GM10266 (cell line): ENCODE measurements at regions not wholly inside any gene's neighbourhood (a gene's known extent, or its start where the extent isn't known, plus 50 kb on each side); places are given as distances from the start of the nearest gene placed in this dataset.

ENCODE experiments used
- DNase-seq: peaks from one replicate; pipeline ENCODE4 v3.0.0; 2012; ENCODE audit errors: extremely low spot score
- TF ChIP-seq, protein P1 (sequence below): IDR thresholded peaks from 2 replicates; pipeline ENCODE4 v1.5.1; 2012; ENCODE audit warnings: mild to moderate bottlenecking, low read depth; ENCODE audit not compliant: control insufficient read depth, insufficient read depth; ENCODE audit errors: missing control alignments

DNA sequence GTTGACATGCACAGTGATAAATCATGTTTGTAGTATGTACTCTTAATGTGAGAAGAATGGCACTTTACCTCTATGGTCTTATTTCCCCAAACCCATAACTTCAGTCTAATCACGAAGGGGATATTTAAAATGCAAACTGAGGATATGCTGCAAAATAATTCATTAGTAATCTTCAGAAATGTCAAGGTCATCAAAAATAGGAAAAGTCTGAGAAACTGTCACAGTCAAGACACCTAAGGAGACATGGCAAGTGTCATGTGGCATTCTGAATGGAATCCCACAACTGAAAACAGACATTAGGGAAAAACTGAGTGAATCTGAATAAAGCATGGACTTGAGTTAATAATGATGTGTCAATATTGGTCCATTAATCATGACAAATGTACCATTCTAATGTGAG, 605.5 kb upstream of the ANKRD30A start:
- TF ChIP-seq, protein P1, sequence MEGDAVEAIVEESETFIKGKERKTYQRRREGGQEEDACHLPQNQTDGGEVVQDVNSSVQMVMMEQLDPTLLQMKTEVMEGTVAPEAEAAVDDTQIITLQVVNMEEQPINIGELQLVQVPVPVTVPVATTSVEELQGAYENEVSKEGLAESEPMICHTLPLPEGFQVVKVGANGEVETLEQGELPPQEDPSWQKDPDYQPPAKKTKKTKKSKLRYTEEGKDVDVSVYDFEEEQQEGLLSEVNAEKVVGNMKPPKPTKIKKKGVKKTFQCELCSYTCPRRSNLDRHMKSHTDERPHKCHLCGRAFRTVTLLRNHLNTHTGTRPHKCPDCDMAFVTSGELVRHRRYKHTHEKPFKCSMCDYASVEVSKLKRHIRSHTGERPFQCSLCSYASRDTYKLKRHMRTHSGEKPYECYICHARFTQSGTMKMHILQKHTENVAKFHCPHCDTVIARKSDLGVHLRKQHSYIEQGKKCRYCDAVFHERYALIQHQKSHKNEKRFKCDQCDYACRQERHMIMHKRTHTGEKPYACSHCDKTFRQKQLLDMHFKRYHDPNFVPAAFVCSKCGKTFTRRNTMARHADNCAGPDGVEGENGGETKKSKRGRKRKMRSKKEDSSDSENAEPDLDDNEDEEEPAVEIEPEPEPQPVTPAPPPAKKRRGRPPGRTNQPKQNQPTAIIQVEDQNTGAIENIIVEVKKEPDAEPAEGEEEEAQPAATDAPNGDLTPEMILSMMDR = no peak
- no peak for DNase-seq

DNA sequence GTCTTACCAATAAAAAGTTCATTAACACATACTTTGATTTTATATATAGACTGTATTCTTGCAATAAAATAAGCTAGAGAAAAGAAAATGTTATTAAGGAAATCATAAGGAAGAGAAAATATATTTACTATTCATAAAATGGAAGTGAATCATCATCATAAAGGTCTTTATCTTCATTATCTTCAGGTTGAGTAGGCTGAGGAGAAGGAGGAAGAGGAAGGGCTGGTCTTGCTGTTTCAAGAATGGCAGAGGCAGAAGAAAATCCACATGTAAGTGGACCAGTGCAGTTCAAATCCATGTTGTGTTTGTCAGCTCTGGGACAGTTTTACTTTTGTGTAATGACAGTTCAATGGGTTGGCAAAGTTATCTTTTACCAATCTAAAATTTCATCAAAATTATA, 609.1 kb upstream of the ANKRD30A start:
- no peak for DNase-seq
- TF ChIP-seq, protein P1 = no peak

DNA sequence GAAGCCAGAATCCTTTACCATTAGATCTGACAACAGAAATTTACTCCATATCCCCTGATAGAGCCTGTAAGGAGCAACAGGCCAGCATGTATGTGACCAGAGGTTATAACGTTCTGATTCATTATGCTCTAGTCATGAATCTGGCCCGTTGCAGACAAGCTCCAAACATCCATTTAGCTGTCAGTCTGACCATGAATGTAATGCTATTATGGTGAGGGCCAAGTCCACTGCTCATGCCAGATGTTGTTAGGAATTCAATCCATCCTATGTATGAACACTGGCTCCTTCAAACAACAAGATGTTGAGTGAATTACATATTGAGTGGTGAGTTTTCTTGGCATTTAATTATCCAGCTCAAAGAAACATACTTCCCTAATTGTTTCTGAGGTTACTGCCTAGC, 610.1 kb upstream of the ANKRD30A start:
- DNase-seq = no peak

DNA sequence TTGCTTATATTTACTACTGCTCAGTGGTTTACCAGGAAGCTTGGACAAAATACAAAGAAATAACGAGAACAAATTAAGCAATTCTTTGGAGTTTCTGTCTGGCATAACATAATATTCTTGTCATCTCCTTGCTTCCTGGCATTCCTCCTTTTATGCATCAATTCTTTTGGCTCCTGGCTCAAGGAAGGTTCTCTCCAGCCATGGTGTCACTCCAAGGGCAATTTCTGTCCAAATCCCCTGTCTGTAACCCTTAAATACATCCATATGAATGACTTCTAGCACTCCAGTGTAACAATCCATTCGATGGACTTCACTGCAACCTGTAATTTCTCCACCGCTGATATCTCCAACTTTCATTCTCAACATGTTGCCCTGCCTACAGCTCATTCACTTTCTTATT, 617.7 kb upstream of the ANKRD30A start:
- TF ChIP-seq, protein P1 = no peak
- no peak for DNase-seq

More for the DNA sequence above, 610.1 kb upstream of the ANKRD30A start:
- TF ChIP-seq, protein P1 = no peak

DNA sequence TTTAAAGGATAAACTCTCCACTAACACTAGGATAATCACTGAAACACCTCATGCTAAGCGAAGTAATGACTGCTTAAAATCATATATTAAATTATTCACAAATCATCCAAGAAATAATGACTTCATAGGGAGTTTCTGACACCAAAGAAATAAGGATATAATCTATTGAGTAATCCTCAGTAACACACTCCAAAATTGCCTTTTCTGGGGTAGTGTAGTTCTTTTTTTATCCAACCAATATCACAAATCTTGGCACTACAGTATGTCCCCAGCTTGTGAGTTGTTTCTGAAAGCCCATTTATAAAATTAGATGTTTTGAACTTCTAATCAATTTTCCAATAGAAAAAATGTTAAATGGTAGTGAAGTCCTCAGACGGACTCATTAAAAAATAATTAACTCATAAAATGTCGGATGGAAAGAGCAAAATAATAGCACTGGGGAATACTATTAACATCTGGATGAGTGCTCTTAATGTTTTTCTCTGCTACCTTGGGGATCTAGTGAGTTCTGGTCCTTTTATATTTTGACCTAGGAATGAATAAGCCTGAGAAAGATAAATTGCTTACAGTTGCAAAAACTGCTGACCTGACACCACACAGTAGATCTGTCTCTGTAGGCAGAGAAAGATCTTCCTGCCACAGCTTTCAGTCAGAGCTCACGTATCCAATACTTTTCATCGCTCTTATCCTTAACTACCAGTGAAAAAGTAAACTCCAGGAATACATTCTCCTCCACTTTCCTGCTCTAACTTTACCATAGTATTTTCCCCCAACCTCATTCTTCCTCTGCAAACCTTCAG, 618.5 kb upstream of the ANKRD30A start:
- no peak for DNase-seq
- TF ChIP-seq, protein P1 = no peak

DNA sequence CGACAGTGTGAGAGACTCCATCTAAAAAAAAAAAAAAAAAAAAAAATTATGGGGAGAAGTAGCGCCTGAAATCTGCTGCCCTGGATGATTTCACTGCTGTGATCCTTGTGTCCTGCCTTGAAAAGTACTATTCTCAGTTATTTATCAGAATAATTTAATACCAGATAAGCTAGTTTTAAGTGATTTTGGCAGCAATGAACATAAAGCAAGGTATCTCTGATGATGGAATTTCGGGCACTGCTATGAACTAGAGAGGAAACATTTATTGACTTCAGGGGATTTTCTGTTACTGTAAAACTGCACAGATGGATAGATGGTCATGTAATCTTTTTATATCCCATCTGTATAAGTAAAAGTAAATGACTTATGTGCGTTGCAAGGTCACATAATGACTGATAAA, 619.1 kb upstream of the ANKRD30A start:
- DNase-seq = no peak
- TF ChIP-seq, protein P1 = no peak

DNA sequence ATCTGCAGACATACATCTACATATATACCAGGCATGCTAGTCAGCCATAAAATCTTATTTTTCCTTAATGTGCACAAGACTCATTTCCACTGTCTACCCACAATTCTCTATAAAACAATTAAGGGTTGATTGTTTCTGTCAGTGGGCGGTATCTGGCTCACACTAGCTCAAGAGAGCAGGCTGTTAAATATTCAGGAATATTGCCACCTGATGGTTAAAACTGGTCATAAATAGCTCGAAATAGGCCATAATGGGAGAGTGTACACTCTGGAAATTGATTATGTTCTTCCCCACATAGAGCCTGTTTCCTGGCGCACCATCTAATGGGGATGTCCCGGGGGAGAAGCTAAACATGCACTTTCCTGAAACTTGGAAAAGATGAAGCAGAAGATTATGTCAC, 620.6 kb upstream of the ANKRD30A start:
- TF ChIP-seq, protein P1 = no peak
- no peak for DNase-seq
